WI38 (cell line): ENCODE measurements at regions not wholly inside any gene's neighbourhood (a gene's known extent, or its start where the extent isn't known, plus 50 kb on each side); places are given as distances from the start of the nearest gene placed in this dataset.

Experiments
- H3K4me3 ChIP-seq: 2 replicates; pipeline ENCODE4 v1.5.1; 2011; ENCODE audit warnings: low read depth, mild to moderate bottlenecking, control low read depth, low read length
- CTCF ChIP-seq: IDR thresholded peaks from 2 replicates; pipeline ENCODE4 v1.5.1; 2012; ENCODE audit warnings: low read depth, mild to moderate bottlenecking, control low read depth, low read length

- H3K4me3 ChIP-seq = no peak overlapping the region
- TF ChIP-seq CTCF = no peak
These were observed 69.7 kb upstream of the ITGA11 start for GRCh38 chr15:68501616-68502015.

- no peak overlapping the region for H3K4me3 ChIP-seq
These were observed 70.5 kb upstream of the ITGA11 start for GRCh38 chr15:68502398-68502901.

GRCh38 chr15:68503213-68503612, 71.2 kb upstream of the ITGA11 start:
- no peak for TF ChIP-seq CTCF
- H3K4me3 ChIP-seq = no peak overlapping the region

More at GRCh38 chr15:68502398-68502901, 70.5 kb upstream of the ITGA11 start:
- TF ChIP-seq CTCF = no peak

- no peak for TF ChIP-seq CTCF
- no peak overlapping the region for H3K4me3 ChIP-seq
These were observed 72.1 kb upstream of the ITGA11 start for GRCh38 chr15:68503791-68504680.

- TF ChIP-seq CTCF = no peak
- H3K4me3 ChIP-seq = no peak overlapping the region
These were observed 72.8 kb upstream of the ITGA11 start for GRCh38 chr15:68504681-68505170.

- H3K4me3 ChIP-seq = no peak overlapping the region
- TF ChIP-seq CTCF = no peak
These were observed 72.7 kb upstream of the CORO2B start for GRCh38 chr15:68506071-68506470.

- no peak for TF ChIP-seq CTCF
These were observed 71.3 kb upstream of the CORO2B start for GRCh38 chr15:68507447-68507846.

More at GRCh38 chr15:68507447-68507846, 71.3 kb upstream of the CORO2B start:
- H3K4me3 ChIP-seq = no peak overlapping the region
